ENCODE measurements at regions not wholly inside any gene's neighbourhood (a gene's known extent, or its start where the extent isn't known, plus 50 kb on each side); places are given as distances from the start of the nearest gene placed in this dataset.

DNA sequence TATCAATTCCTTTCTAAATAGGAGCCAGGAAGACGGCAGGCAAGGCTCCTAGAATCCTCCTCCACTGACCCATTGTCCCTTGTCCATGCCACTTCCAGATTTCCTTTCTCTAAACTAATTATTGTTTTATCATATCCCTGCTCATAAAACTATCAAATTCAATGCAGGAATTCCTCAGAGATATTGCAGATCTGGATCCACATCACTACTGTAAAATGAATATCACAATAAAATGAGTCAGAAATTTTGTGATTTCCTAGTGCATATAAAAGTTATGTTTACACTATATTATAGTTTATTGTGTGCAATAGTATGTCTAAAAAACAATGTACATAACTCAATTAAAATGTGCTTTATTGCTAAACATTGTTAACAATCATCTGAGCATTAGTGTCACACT lies 498.7 kb upstream of the NEGR1 start:
- DNase-seq (ENCODE audit: insufficient read length, low spot score) (no peak), FAIRE-seq (no peak)
- no peak for TF ChIP-seq POLR2AphosphoS5 (IDR thresholded peaks at IDR 0.05; ENCODE audit: low read depth, low read length)
- no peak for TF ChIP-seq TAF1 (IDR thresholded peaks at IDR 0.05; ENCODE audit: low read depth, low read length)
- no peak for TF ChIP-seq PAX5 (IDR thresholded peaks at IDR 0.05; ENCODE audit: insufficient read depth, low read length, severe bottlenecking)
- no peak for TF ChIP-seq SPI1 (IDR thresholded peaks at IDR 0.05; ENCODE audit: low read depth, low read length)
- no peak for TF ChIP-seq POLR2A (IDR thresholded peaks at IDR 0.05; ENCODE audit: low read depth, low read length)
- TF ChIP-seq POU2F2 (IDR thresholded peaks at IDR 0.05; ENCODE audit: low read depth, low read length): no peak

DNA sequence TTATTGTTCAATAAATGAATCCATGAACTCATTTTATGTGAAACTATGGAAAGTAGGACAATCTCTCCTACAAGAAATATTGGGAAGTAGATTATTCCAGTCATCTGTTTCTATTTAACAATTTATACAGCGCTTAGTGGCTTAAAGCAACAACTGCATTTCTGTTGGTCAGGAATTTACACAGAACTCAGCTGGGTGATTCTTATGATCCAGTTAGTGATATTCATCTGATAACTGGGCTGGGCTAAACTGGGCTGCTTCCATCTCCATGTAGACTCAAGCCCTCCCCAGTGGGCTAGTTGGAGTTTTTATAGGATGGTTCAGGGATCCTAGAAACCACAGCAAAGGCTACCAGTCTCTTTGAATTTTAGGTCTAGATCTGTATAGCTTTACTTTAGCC lies 497.9 kb upstream of the NEGR1 start:
- FAIRE-seq (no peak), DNase-seq (ENCODE audit: insufficient read length, low spot score) (no peak)
- TF ChIP-seq TAF1 (IDR thresholded peaks at IDR 0.05; ENCODE audit: low read depth, low read length): no peak
- no peak for TF ChIP-seq POLR2AphosphoS5 (IDR thresholded peaks at IDR 0.05; ENCODE audit: low read depth, low read length)
- TF ChIP-seq POU2F2 (IDR thresholded peaks at IDR 0.05; ENCODE audit: low read depth, low read length): no peak
- TF ChIP-seq SPI1 (IDR thresholded peaks at IDR 0.05; ENCODE audit: low read depth, low read length): no peak
- no peak for TF ChIP-seq PAX5 (IDR thresholded peaks at IDR 0.05; ENCODE audit: insufficient read depth, low read length, severe bottlenecking)
- no peak for TF ChIP-seq POLR2A (IDR thresholded peaks at IDR 0.05; ENCODE audit: low read depth, low read length)

DNA sequence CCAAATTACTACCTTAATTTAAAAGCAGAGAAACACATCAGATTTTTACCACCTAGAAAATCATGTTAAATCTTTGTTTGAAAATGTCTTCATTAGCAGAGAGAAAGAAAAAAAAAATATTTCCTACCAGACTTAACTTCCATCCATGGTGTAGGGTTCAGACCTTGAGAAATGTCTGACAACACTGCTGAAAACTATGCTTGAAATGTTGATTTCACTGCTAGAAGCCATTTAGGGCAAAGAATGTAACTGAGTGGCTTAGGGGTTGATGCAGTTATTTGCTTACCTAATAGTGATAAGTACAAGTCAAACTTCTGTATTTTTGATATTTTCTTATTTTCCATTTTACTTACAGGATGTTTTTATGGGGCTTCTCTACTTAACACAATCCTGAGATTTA lies 495.6 kb upstream of the NEGR1 start:
- DNase-seq (ENCODE audit: insufficient read length, low spot score) (no peak), FAIRE-seq (no peak)
- no peak for TF ChIP-seq PAX5 (IDR thresholded peaks at IDR 0.05; ENCODE audit: insufficient read depth, low read length, severe bottlenecking)
- TF ChIP-seq TAF1 (IDR thresholded peaks at IDR 0.05; ENCODE audit: low read depth, low read length): no peak
- TF ChIP-seq POLR2AphosphoS5 (IDR thresholded peaks at IDR 0.05; ENCODE audit: low read depth, low read length): no peak
- TF ChIP-seq SPI1 (IDR thresholded peaks at IDR 0.05; ENCODE audit: low read depth, low read length): no peak
- no peak for TF ChIP-seq POU2F2 (IDR thresholded peaks at IDR 0.05; ENCODE audit: low read depth, low read length)
- no peak for TF ChIP-seq POLR2A (IDR thresholded peaks at IDR 0.05; ENCODE audit: low read depth, low read length)

DNA sequence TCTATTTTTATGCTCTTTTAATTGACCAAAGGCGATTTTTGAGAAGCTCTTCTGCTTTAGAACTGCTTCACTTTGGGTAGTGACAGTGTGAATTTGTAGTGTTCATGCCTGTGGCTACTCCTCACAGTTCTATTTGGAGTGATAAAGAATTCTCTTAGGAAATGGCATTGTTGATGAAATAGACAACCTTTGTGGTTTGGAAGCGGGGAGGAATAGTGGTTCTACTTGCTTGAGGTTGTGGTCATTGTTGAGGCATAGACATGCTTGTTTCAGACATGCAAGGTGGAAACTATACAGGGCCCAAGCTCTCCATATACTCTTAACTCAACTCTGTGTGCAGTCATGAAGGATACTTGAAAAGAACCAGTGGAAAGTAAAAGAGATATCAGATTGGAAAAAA lies 481.1 kb upstream of the NEGR1 start:
- no peak for FAIRE-seq
- TF ChIP-seq TAF1 (IDR thresholded peaks at IDR 0.05; ENCODE audit: low read depth, low read length) (no peak), PAX5 (IDR thresholded peaks at IDR 0.05; ENCODE audit: insufficient read depth, low read length, severe bottlenecking) (no peak), SPI1 (IDR thresholded peaks at IDR 0.05; ENCODE audit: low read depth, low read length) (no peak), POLR2A (IDR thresholded peaks at IDR 0.05; ENCODE audit: low read depth, low read length) (no peak), POLR2AphosphoS5 (IDR thresholded peaks at IDR 0.05; ENCODE audit: low read depth, low read length) (no peak), POU2F2 (IDR thresholded peaks at IDR 0.05; ENCODE audit: low read depth, low read length) (no peak)

DNA sequence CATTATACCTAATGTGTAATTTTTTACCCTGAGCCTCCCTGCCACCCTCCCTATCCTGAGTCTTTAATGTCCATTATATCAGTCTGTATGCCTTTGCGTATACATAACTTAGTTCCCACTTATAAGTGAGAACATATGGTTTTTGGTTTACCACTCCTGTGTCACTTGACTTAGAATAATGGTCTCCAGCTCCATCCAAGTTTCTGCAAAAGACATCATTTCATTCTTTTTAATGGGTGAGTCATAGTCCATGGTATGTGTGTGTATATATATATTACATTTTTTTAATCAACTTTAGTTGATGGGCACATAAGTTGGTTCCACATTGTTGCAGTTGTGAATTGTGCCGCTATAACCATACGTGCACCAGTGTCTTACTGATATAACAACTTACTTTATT lies 477.1 kb upstream of the NEGR1 start:
- no peak for DNase-seq (ENCODE audit: insufficient read length, low spot score)
- TF ChIP-seq TAF1 (IDR thresholded peaks at IDR 0.05; ENCODE audit: low read depth, low read length): no peak
- no peak for TF ChIP-seq POLR2AphosphoS5 (IDR thresholded peaks at IDR 0.05; ENCODE audit: low read depth, low read length)
- TF ChIP-seq POLR2A (IDR thresholded peaks at IDR 0.05; ENCODE audit: low read depth, low read length): no peak
- TF ChIP-seq SPI1 (IDR thresholded peaks at IDR 0.05; ENCODE audit: low read depth, low read length): no peak
- no peak for TF ChIP-seq PAX5 (IDR thresholded peaks at IDR 0.05; ENCODE audit: insufficient read depth, low read length, severe bottlenecking)
- TF ChIP-seq POU2F2 (IDR thresholded peaks at IDR 0.05; ENCODE audit: low read depth, low read length): no peak
- no peak for FAIRE-seq

More for the DNA sequence above, 481.1 kb upstream of the NEGR1 start:
- DNase-seq (ENCODE audit: insufficient read length, low spot score): no peak

DNA sequence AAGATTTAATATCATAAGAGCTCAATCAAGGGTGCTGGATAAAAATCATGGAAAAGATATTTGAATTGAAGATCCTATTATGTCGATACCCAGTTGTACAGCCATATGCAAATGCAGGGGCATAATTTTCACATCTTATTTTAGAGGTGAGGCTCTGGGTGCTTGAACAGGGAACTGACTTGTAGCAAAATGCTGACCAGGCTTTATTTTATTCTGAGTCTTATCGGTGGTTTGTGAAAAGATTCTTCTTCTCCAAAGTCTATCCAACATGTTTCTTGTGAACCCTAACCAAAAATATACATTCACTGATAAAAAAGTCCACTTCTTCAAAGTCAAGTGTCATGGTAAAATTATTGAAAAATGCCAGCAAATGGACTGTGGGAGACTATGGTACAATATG lies 475.5 kb upstream of the NEGR1 start:
- DNase-seq (ENCODE audit: insufficient read length, low spot score): no peak
- no peak for FAIRE-seq
- TF ChIP-seq POU2F2 (IDR thresholded peaks at IDR 0.05; ENCODE audit: low read depth, low read length) (no peak), POLR2A (IDR thresholded peaks at IDR 0.05; ENCODE audit: low read depth, low read length) (no peak), SPI1 (IDR thresholded peaks at IDR 0.05; ENCODE audit: low read depth, low read length) (no peak), TAF1 (IDR thresholded peaks at IDR 0.05; ENCODE audit: low read depth, low read length) (no peak), PAX5 (IDR thresholded peaks at IDR 0.05; ENCODE audit: insufficient read depth, low read length, severe bottlenecking) (no peak), POLR2AphosphoS5 (IDR thresholded peaks at IDR 0.05; ENCODE audit: low read depth, low read length) (no peak)

DNA sequence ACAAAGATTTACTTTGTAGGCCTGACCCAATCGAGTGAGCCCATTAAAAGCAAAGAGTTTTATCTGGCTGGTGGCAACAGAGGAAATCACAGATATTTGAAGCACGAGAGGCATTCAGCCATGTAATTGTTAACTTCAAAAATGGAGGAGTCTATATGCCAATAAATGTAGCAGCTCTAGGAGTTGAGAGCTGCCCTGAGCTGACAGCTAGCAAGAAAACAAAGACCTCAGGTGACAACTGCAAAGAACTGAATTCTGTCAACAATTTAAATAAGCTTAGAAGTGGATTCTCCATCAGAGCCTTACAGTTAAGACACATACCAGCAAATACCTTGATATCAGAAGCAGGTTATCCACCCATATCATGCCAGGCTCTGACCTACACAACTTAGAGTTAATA lies 463.1 kb upstream of the NEGR1 start:
- TF ChIP-seq POLR2A (IDR thresholded peaks at IDR 0.05; ENCODE audit: low read depth, low read length) (no peak), PAX5 (IDR thresholded peaks at IDR 0.05; ENCODE audit: insufficient read depth, low read length, severe bottlenecking) (no peak), TAF1 (IDR thresholded peaks at IDR 0.05; ENCODE audit: low read depth, low read length) (no peak), POU2F2 (IDR thresholded peaks at IDR 0.05; ENCODE audit: low read depth, low read length) (no peak), SPI1 (IDR thresholded peaks at IDR 0.05; ENCODE audit: low read depth, low read length) (no peak), POLR2AphosphoS5 (IDR thresholded peaks at IDR 0.05; ENCODE audit: low read depth, low read length) (no peak)
- FAIRE-seq (no peak), DNase-seq (ENCODE audit: insufficient read length, low spot score) (no peak)

DNA sequence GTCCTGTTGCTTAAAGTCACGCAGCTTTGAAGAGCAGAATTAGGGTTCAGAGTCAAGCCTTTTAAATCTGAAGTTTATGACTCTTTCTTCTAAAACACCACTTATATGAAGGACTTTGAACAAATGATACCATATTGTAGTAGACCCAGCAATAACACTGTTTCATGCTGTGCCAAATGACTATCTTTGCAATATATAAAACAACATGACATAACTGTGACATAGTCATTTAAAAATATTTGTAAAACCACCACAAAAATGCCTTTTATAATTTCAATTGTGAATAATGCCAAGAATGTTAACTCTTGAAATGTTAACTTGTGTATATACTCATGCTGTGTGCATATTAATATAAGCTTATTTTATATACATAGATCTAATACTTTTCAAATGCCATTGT lies 452.1 kb upstream of the NEGR1 start:
- no peak for FAIRE-seq
- no peak for TF ChIP-seq SPI1 (IDR thresholded peaks at IDR 0.05; ENCODE audit: low read depth, low read length)
- no peak for TF ChIP-seq POU2F2 (IDR thresholded peaks at IDR 0.05; ENCODE audit: low read depth, low read length)
- TF ChIP-seq POLR2AphosphoS5 (IDR thresholded peaks at IDR 0.05; ENCODE audit: low read depth, low read length): no peak
- TF ChIP-seq TAF1 (IDR thresholded peaks at IDR 0.05; ENCODE audit: low read depth, low read length): no peak
- DNase-seq (ENCODE audit: insufficient read length, low spot score): no peak

DNA sequence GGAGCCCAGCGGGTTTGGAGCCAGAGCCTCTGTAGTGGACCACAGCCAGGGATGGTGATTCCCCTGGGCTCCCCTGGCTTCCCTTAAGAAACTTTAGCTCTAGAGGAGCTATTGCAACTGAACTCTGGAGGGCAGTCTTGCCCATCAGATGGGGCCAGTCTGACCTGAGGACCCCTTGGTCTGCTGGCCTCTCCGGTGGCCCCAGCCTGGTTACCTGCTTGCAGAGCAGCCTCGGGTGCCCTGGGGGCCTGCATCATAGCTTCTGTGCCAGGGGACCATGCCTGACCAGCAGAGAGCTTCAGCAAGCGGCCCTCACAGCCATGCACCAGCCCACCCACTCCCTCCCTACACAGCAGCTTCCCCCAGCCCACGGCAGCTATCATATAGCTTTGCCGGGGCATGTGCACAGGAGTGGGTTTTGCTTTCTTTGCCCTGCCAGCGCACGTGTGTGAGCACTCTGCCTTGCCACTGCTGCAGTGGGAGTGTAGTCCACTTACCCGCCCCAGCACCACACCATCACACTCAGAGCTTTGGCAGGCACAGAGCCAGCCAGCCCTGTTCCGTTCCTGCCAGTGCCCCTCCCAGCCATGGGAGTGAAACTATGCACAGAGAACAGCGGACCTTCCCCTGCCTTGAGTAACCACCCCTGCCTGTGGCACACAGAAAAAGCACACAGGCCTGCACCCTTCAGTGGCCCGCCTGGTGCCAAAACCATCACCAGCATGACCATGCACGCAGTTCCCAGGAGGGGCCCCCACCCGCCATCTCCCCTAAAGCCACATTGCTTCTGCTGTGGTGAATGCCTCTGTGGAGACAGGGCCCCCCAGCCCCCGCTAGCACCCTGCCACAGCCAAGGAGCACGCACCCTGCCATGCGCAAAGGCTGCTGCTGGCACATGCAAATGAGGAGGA lies 442.9 kb upstream of the NEGR1 start:
- no peak for FAIRE-seq
- TF ChIP-seq POU2F2 (IDR thresholded peaks at IDR 0.05; ENCODE audit: low read depth, low read length) (no peak), POLR2A (IDR thresholded peaks at IDR 0.05; ENCODE audit: low read depth, low read length) (no peak), TAF1 (IDR thresholded peaks at IDR 0.05; ENCODE audit: low read depth, low read length) (no peak), PAX5 (IDR thresholded peaks at IDR 0.05; ENCODE audit: insufficient read depth, low read length, severe bottlenecking) (no peak), POLR2AphosphoS5 (IDR thresholded peaks at IDR 0.05; ENCODE audit: low read depth, low read length) (no peak), SPI1 (IDR thresholded peaks at IDR 0.05; ENCODE audit: low read depth, low read length) (no peak)
- no peak for DNase-seq (ENCODE audit: insufficient read length, low spot score)
